Activated CD8-positive, alpha-beta T cell treated with anti-CD3 and anti-CD28 coated beads for 36 hours (primary cell): ENCODE measurements at regions not wholly inside any gene's neighbourhood (a gene's known extent, or its start where the extent isn't known, plus 50 kb on each side); places are given as distances from the start of the nearest gene placed in this dataset.

Source experiments
- ATAC-seq: fragments of 200-7000 bp; cut with Tn5 transposase; one replicate; pipeline ENCODE4 v1.10.0; 2021; ENCODE audit warnings: mild to moderate bottlenecking, moderate library complexity
- CTCF ChIA-PET: fragments of 350-600 bp; sonication (Branson Sonifier 250); formaldehyde crosslinking; loops from one replicate; lab custom pipeline; 2021; ENCODE audit warnings: antibody characterized with exemption; lab: Charles Lee
- POLR2A ChIA-PET: fragments of 350-600 bp; sonication (Branson Sonifier 250); formaldehyde crosslinking; loops from one replicate; lab custom pipeline; 2021; ENCODE audit warnings: antibody characterized with exemption; lab: Charles Lee
- DNase-seq: peaks from one replicate; pipeline ENCODE4 v3.0.0-alpha.2; 2020
- H3K27ac Mint-ChIP-seq: one replicate; pipeline ENCODE4 v1.8.0; 2021; ENCODE audit warnings: mild to moderate bottlenecking, mixed read lengths
- H3K27me3 Mint-ChIP-seq: one replicate; pipeline ENCODE4 v1.8.0; 2021; ENCODE audit warnings: mixed read lengths
- H3K36me3 Mint-ChIP-seq: one replicate; pipeline ENCODE4 v1.8.0; 2021; ENCODE audit warnings: low read depth, mixed read lengths
- H3K4me1 Mint-ChIP-seq: one replicate; pipeline ENCODE4 v1.8.0; 2021; ENCODE audit warnings: low read depth, mixed read lengths
- H3K4me3 Mint-ChIP-seq: one replicate; pipeline ENCODE4 v1.8.0; 2021; ENCODE audit warnings: mild to moderate bottlenecking, moderate library complexity, mixed read lengths
- H3K9me3 Mint-ChIP-seq: one replicate; pipeline ENCODE4 v1.8.0; 2021; ENCODE audit warnings: mixed read lengths
- CTCF ChIP-seq: fragments of 200-600 bp; IDR thresholded peaks from one replicate; pipeline ENCODE4 v1.8.0; 2022; ENCODE audit warnings: antibody characterized with exemption, mild to moderate bottlenecking
- intact Hi-C: fragments of 100-400 bp; cut with micrococcal nuclease; formaldehyde crosslinking; loops from one replicate; pipeline ENCODE4 v1.10.0; 2022

GRCh38 chr2:23311186-23311585 lies 73.8 kb upstream of the KLHL29 start:
- DNase-seq (no peak), ATAC-seq (no peak)
- Mint-ChIP-seq H3K27me3 (peaks cover 8% of the 10 kb centered on the region), H3K4me1 (no peaks in the 10 kb centered on the region), H3K9me3 (no peaks in the 10 kb centered on the region), H3K4me3 (no peak overlapping the region), H3K27ac (no peak overlapping the region), H3K36me3 (no peaks in the 10 kb centered on the region)
- ChIA-PET CTCF (no interaction called here), POLR2A (interaction anchor here (0.7 kb wide), 1 partner anchor 22 kb away, joined by 3 read pairs; no protein-coding TSS in a partner anchor)
- no peak for TF ChIP-seq CTCF
- intact Hi-C loops = no loop called here

DNA sequence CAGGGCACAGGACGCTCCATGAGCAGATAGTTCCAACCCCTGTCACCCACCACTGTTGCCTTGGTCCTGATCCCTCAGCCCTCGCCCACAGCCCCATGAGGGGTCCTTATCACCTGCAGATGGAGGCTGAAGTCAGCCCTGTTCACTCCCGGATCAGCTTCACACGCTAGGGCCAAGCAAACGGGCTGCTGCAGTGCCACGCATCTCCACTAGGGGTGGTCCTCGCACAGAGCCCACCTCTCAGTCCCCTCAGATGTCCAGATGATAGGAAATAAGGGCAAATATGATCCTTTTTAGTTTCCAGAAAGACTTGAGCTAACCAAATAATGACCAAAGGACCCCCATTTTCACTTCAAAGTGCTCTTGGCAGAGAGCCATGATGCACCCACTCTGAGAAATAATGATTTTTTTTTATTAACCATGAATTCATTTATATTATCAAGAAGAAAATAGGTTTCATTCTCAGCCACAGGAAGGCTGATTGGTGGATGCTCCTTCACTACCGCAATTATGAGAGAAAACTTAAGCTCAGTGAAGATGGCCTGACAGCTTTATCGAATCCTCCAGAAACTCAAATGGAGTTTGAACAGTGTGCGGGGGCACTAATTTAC lies 71.9 kb upstream of the KLHL29 start:
- CTCF ChIA-PET = interaction anchor here (0.7 to 1.4 kb wide), 6 partner anchors 11 to 102 kb away, joined by 3 to 6 read pairs (median 4); no protein-coding TSS in a partner anchor
- ATAC-seq (peak; percentile 86), DNase-seq (peak; percentile 69)
- H3K27me3 Mint-ChIP-seq = peaks cover 3% of the 10 kb centered on the region
- POLR2A ChIA-PET = no interaction called here
- intact Hi-C loops = no loop called here
- no peaks in the 10 kb centered on the region for H3K9me3 Mint-ChIP-seq
- no peaks in the 10 kb centered on the region for H3K4me1 Mint-ChIP-seq
- no peaks in the 10 kb centered on the region for H3K36me3 Mint-ChIP-seq
- H3K4me3 Mint-ChIP-seq = no peak overlapping the region
- no peak overlapping the region for H3K27ac Mint-ChIP-seq
- peak; percentile 79 for TF ChIP-seq CTCF

DNA sequence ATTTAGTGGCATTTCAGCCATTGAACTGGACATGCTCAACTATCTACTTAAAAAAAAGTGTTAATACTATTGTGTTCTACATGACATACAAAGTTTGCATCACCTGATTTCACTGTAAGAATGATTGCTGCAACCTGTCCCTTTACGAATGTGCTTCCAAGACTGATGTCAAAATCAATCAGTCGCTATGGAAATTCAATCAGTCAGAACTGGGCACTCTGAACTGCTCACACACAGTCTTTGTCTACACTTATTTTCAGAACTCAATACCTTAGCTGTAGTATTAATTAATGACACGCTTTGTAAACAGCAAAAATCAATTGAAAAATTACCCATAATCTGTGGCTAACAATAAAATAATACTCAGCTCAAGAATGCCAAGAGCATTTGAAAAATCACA lies 70.3 kb upstream of the KLHL29 start:
- intact Hi-C loops = no loop called here
- Mint-ChIP-seq H3K27ac (no peak overlapping the region), H3K9me3 (no peaks in the 10 kb centered on the region), H3K36me3 (no peaks in the 10 kb centered on the region), H3K4me3 (no peak overlapping the region), H3K27me3 (peaks cover 5% of the 10 kb centered on the region), H3K4me1 (no peaks in the 10 kb centered on the region)
- no peak for TF ChIP-seq CTCF
- DNase-seq = no peak
- POLR2A ChIA-PET = no interaction called here
- ATAC-seq = no peak
- CTCF ChIA-PET = no interaction called here

GRCh38 chr2:23320058-23320457 lies 64.9 kb upstream of the KLHL29 start:
- Mint-ChIP-seq H3K36me3 (no peaks in the 10 kb centered on the region), H3K27me3 (peaks cover 24% of the 10 kb centered on the region), H3K4me1 (no peaks in the 10 kb centered on the region), H3K4me3 (no peak overlapping the region), H3K9me3 (no peaks in the 10 kb centered on the region), H3K27ac (no peak overlapping the region)
- ATAC-seq (no peak), DNase-seq (no peak)
- no peak for TF ChIP-seq CTCF
- intact Hi-C loops = no loop called here
- ChIA-PET CTCF (no interaction called here), POLR2A (no interaction called here)

GRCh38 chr2:23321751-23322150 lies 63.2 kb upstream of the KLHL29 start:
- H3K9me3 Mint-ChIP-seq = no peaks in the 10 kb centered on the region
- H3K27me3 Mint-ChIP-seq = peaks cover 23% of the 10 kb centered on the region
- TF ChIP-seq CTCF = no peak
- CTCF ChIA-PET = no interaction called here
- H3K36me3 Mint-ChIP-seq = no peaks in the 10 kb centered on the region
- no peaks in the 10 kb centered on the region for H3K4me1 Mint-ChIP-seq
- DNase-seq (no peak), ATAC-seq (no peak)
- H3K4me3 Mint-ChIP-seq = no peak overlapping the region
- POLR2A ChIA-PET = no interaction called here
- H3K27ac Mint-ChIP-seq = no peak overlapping the region
- intact Hi-C loops = no loop called here
